DND-41 (cell line): ENCODE measurements at regions not wholly inside any gene's neighbourhood (a gene's known extent, or its start where the extent isn't known, plus 50 kb on each side); places are given as distances from the start of the nearest gene placed in this dataset.

ENCODE experiments used
- EZH2 ChIP-seq: IDR thresholded peaks from 3 replicates; pipeline ENCODE4 v1.6.1; 2012; ENCODE audit warnings: borderline replicate concordance, low read depth, mild to moderate bottlenecking, moderate library complexity, low read length, inconsistent platforms; ENCODE audit not compliant: severe bottlenecking
- TF ChIP-seq, protein P1 (sequence below): IDR thresholded peaks from 2 replicates; pipeline ENCODE4 v1.5.1; 2012; ENCODE audit warnings: borderline replicate concordance, low read length, moderate library complexity, mild to moderate bottlenecking; ENCODE audit not compliant: poor library complexity, severe bottlenecking; ENCODE audit errors: extremely low read depth

GRCh38 chr10:125230251-125230650, 69.9 kb upstream of the CTBP2 start:
- TF ChIP-seq, protein P1, sequence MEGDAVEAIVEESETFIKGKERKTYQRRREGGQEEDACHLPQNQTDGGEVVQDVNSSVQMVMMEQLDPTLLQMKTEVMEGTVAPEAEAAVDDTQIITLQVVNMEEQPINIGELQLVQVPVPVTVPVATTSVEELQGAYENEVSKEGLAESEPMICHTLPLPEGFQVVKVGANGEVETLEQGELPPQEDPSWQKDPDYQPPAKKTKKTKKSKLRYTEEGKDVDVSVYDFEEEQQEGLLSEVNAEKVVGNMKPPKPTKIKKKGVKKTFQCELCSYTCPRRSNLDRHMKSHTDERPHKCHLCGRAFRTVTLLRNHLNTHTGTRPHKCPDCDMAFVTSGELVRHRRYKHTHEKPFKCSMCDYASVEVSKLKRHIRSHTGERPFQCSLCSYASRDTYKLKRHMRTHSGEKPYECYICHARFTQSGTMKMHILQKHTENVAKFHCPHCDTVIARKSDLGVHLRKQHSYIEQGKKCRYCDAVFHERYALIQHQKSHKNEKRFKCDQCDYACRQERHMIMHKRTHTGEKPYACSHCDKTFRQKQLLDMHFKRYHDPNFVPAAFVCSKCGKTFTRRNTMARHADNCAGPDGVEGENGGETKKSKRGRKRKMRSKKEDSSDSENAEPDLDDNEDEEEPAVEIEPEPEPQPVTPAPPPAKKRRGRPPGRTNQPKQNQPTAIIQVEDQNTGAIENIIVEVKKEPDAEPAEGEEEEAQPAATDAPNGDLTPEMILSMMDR = no peak
- TF ChIP-seq EZH2 = no peak
